Cardiac fibroblast (primary cell): ENCODE measurements at regions not wholly inside any gene's neighbourhood (a gene's known extent, or its start where the extent isn't known, plus 50 kb on each side); places are given as distances from the start of the nearest gene placed in this dataset.

Experiments
- DNase-seq, 2 donors: peaks; one replicate each; pipeline versions ENCODE4 v3.0.0 to v3.0.0-alpha.2; 2010; ENCODE audit warnings: low read depth in 2 of 2
- H3K4me3 ChIP-seq, 2 donors: replicated peaks in 1 of 2; 1 replicate in 1 of 2; 2 replicates in 1 of 2; pipeline ENCODE4 v1.5.1; 2011; ENCODE audit warnings: low read depth in 2 of 2, low read length in 2 of 2, mild to moderate bottlenecking in 2 of 2, moderate library complexity in 1 of 2
- TF ChIP-seq, protein P1 (sequence below): IDR thresholded peaks from one replicate; pipeline ENCODE4 v1.5.1; 2011; ENCODE audit warnings: low read depth, mild to moderate bottlenecking, low read length, inconsistent platforms

DNA sequence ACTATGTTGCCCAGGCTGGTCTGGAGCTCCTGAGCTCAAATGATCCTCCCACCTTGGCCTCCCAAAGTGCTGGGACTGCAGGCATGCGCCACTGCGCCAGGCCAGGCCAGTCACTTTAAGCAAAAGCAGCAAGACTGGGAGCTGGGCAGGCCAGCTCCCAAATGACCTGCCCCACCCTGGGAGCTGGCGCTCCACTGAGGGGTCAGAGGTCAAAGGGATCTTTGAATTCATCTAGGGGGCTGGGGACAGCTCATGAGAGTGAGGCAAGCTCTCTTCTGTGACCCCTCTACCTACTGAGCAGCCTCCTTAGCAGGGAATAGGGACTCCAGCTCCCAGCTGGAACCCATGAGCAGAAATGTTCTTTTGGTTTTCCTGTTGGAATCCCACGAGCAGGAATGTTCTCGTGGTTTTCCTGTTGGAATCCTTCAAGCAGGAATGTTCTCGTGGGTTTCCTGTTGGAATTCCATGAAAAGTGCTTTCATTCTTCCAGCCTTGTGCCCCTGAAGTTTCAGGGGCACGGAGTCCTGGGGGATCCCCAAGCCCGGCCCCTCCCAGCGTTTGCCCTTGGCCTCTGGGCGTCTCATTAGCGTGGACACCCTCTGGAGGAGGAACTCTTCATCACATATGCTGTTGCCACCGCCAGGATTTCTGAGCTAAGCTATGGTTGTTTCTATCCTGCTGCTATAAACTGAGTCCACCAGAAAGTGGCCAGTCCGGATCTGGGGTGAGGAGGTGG lies 162.0 kb upstream of the HAAO start:
- TF ChIP-seq, protein P1, sequence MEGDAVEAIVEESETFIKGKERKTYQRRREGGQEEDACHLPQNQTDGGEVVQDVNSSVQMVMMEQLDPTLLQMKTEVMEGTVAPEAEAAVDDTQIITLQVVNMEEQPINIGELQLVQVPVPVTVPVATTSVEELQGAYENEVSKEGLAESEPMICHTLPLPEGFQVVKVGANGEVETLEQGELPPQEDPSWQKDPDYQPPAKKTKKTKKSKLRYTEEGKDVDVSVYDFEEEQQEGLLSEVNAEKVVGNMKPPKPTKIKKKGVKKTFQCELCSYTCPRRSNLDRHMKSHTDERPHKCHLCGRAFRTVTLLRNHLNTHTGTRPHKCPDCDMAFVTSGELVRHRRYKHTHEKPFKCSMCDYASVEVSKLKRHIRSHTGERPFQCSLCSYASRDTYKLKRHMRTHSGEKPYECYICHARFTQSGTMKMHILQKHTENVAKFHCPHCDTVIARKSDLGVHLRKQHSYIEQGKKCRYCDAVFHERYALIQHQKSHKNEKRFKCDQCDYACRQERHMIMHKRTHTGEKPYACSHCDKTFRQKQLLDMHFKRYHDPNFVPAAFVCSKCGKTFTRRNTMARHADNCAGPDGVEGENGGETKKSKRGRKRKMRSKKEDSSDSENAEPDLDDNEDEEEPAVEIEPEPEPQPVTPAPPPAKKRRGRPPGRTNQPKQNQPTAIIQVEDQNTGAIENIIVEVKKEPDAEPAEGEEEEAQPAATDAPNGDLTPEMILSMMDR: no peak
- no peak overlapping the region for H3K4me3 ChIP-seq
- DNase-seq: peak in 1 of 2 donors; percentile 84

DNA sequence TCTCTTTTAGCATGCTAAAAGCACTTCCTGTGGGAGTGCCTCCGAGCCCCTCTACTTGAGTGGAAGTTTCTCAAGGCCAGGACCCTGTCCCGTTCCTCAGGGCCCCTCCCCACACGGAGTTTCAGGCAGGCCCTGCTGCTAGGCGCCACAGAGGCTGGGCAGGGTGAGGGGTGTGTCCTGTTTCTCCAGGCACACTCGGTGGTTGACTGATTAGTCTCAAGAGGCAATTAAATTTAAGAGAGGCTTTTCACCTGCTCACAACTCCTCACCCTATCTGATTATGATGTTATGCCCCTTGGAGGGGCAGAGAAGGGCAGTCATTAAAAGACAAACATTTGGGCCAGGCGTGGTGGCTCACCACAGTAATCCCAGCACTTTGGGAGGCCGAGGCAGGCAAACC lies 160.8 kb upstream of the HAAO start:
- no peak overlapping the region for H3K4me3 ChIP-seq

DNA sequence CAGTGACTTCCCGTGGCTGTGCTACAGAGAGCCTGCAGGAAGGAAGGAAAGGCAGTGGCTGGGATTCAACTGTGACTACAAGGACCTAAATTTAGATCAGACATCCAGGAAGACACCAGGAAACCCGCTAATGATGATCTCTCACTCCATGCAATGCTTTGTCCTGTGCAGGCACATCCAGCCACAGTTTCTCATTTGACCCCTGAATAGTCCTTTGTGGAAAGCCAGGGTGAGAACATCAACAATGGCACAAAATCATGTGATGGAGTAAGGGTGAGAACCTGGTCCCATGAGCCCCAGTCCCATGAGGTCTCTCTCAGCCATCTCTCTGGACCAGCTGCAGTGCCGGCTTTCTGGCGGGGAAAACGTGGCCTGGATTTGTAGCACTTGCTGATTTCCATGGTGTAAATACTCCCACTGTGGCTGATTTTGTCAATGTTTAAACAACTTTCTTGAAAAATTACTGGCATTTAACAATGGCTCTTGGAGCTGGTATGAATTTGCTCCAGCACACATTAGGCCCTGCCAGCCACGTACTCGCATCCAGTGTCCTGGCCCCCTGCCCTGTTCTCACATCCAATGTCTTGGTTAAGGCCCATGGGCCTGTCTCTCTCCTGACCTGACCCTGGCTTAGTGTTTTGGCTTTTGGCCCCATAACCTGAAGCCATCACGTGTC lies 159.0 kb upstream of the HAAO start:
- no peak overlapping the region for H3K4me3 ChIP-seq
- DNase-seq: no peak
- TF ChIP-seq, protein P1: no peak

More for the DNA sequence above, 160.8 kb upstream of the HAAO start:
- DNase-seq: no peak
- TF ChIP-seq, protein P1: no peak

DNA sequence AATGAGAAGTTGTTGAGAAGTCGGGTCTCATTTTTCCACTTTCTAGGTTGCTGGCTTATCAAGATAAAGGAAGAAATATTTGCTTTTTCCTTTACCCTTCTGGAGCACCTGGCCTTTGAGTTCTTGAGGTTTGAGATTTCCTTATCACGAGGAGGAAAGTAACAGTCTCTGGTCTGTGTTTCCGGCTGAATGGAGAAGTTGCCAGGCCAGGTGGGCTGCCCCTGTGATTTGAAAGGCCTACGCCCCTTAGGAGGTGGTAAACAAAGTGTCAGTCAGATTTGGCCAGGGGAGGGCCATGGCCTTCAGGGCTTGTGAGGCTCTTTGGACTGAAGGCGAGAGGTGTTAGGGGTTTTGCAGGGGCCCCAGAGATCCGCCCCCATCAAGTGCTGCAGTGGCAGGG lies 156.7 kb upstream of the HAAO start:
- TF ChIP-seq, protein P1: no peak
- no peak overlapping the region for H3K4me3 ChIP-seq
- DNase-seq: no peak

DNA sequence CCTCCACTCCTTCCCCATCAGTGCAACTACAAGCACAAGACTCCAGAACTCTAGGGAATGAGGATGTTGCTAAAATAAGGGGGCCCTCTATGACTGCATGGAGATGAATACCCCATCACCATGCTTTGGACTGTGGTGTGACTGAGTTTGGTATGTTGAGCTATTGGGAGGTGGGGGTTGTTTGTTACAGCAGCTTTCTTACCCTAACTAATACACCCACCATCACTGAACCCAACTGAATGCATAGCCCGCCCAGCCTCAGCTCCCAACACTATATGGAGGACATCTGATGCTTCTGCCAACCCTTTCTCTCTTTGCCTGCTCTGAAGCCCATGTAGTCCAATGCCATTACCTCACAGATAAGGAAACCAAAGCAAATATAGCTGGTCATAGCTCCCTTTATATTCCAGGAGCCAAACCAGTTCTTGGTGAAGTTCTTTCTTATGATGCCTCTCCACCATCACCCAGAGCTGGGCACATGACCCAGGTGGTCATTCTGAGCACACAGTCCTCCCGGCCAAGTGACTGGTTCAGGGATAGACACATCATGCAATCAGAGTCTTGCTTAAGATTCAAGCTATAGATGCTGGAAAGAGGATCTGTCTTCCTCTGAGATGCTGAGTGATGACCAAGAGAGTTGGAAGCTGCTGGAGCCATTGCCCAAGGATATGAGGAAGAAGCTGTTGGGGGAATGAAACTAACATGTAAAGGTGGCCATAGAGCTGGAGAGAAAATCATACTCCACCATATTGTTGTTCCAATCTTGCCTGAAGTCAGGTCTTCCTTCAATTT lies 155.6 kb upstream of the HAAO start:
- no peak for DNase-seq
- H3K4me3 ChIP-seq: no peak overlapping the region
- TF ChIP-seq, protein P1: no peak

DNA sequence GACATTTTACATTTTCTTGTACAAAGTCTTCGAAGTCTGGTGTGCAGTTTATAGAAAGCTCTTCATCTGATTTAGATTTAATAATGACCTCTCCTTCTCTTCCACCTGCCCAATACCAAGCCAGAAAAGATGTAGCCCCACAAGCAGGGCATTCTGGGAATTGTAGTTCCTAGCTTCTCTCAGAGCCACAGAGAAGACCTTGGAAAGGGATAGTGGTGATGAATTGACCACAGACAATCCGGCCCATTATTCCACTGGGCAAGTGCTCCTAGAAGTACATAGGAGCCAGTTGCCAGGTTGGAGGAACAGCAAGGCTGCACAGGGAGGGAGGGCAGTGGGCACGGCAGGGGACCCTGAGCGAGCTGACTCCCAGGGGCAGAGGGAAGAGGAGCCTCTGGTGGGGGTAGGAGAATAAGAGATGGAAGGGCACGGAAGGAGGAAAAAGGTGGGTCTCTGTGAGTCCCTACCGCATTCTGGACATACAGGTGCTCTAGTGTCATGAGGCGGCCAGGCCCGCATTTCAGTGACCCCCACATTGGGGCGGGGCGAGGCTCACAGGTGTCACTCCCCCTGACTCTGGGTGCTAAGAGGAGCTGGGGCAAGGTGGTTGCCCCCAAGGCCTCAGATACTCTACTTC lies 152.5 kb upstream of the HAAO start:
- TF ChIP-seq, protein P1: no peak
- peak in 1 of 2 donors; percentile 61 for DNase-seq
- no peak overlapping the region for H3K4me3 ChIP-seq
